GM10266 (cell line): ENCODE measurements at regions not wholly inside any gene's neighbourhood (a gene's known extent, or its start where the extent isn't known, plus 50 kb on each side); places are given as distances from the start of the nearest gene placed in this dataset.

ENCODE experiments used
- DNase-seq: peaks from one replicate; pipeline ENCODE4 v3.0.0; 2012; ENCODE audit errors: extremely low spot score
- TF ChIP-seq, protein P1 (sequence below): IDR thresholded peaks from 2 replicates; pipeline ENCODE4 v1.5.1; 2012; ENCODE audit warnings: mild to moderate bottlenecking, low read depth; ENCODE audit not compliant: control insufficient read depth, insufficient read depth; ENCODE audit errors: missing control alignments

DNA sequence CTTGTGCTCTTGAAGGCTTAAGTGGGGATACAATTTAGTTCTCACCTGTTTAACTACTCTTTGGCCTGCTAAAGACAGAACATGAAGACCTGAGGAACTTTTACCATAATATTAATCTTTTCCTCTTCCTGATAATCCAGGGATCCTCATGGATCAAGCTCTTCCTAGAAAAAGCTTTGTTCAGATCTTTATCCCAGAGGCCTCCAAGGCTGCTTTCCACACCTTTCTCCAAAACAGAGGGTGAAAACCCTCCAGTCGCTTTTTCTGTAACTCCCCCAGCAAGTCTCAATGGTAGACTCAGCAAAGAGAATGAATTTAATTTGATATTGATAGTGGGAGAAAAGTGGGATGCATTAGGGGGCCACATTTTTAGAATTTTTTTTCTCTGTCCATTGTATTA is 203.6 kb downstream of the CGGBP1 start:
- TF ChIP-seq, protein P1, sequence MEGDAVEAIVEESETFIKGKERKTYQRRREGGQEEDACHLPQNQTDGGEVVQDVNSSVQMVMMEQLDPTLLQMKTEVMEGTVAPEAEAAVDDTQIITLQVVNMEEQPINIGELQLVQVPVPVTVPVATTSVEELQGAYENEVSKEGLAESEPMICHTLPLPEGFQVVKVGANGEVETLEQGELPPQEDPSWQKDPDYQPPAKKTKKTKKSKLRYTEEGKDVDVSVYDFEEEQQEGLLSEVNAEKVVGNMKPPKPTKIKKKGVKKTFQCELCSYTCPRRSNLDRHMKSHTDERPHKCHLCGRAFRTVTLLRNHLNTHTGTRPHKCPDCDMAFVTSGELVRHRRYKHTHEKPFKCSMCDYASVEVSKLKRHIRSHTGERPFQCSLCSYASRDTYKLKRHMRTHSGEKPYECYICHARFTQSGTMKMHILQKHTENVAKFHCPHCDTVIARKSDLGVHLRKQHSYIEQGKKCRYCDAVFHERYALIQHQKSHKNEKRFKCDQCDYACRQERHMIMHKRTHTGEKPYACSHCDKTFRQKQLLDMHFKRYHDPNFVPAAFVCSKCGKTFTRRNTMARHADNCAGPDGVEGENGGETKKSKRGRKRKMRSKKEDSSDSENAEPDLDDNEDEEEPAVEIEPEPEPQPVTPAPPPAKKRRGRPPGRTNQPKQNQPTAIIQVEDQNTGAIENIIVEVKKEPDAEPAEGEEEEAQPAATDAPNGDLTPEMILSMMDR, result no peak
- DNase-seq, result no peak

DNA sequence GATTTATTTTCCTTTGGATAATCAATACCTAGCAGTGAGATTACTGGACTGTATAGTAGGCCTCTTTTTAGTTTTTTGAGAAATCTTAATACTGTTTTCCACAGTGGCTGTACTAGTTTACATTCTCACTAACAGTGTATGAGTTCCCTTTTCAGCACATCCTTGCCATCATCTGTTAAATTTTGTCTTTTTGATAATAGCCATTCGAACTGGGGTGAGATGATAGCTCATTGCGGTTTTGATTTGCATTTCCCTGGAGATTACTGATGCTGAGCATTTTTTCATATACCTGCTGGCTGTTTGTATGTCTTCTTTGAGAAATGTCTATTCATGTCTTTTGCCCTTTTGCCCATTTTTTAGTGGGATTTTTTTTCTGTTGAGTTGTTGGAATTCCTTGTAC is 210.8 kb downstream of the CGGBP1 start:
- no peak for DNase-seq
- TF ChIP-seq, protein P1, result no peak

DNA sequence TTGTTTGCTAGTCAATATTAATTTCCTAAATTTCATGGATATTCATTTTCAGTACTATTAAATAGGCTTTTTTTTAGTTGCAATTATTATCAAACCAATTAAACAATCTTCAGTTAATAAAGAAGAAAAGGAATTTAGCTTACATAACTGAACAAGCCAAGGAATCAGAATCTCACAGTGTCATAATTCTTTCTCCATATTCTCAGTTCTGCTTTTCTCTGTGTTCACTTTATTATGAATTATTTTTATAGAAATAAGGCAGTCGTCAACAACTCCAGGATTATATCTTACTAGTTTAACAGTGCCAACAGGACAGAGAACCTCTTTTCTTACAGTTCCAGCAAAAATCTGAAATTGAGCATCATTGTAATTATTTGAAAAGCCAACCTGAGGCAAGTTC is 221.7 kb downstream of the CGGBP1 start:
- no peak for DNase-seq
- TF ChIP-seq, protein P1, result no peak

DNA sequence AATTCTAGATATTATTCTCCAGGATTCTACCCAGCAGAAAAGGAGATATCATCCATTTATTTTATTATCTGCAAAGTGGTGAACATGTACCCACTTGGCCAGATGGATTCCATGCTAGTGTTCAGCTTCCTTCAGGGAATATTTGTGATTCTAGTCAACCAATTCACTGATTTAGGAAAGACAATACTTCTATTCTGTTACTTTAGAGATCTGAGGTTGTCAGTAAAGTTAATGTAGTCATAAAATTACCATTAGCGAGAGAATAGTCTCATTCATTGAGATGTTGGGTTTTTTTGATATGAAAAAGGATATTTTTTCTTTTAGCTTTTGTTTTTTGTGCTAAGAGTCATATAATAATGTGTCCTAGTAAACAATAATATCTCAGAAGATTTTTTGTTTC is 222.8 kb downstream of the CGGBP1 start:
- TF ChIP-seq, protein P1, result no peak

DNA sequence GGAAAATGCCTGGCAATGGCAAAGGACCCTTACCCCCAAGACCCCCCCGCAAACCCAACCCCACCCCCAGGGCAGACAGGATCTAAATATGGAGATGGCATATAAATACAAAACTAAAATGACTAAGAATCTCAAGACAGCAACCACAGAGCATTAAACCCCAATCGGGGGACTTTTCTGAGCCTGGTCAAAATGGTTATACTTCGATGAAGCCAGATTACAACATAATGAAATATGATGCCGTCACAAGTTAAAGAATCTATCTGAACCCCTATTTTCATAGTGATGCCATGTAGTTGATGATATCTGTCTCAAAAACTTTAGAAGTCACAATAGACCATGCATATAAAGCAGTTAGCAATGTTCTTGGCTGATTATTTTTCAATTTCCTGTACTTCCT is 223.6 kb downstream of the CGGBP1 start:
- TF ChIP-seq, protein P1, result no peak

More for the DNA sequence above, 222.8 kb downstream of the CGGBP1 start:
- no peak for DNase-seq

DNA sequence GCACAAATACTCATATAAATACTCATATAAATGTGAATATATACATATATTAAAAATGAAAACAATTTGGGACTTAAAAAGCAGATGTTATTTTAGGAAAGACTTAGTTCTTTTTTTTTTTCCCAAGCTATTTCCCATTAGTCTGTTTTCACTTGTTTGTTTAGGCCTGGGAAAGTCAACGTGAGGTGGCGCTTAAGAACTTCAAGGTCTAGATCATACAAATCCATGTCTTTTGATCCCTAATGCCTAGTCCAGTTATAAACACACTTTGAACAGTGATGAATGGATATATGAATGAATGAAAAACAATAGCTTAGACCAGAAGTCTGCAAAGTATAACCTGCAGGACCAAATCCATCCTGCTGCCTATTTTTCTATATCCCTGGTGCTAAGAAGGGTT is 224.5 kb downstream of the CGGBP1 start:
- DNase-seq, result no peak
- TF ChIP-seq, protein P1, result no peak

More for the DNA sequence above, 223.6 kb downstream of the CGGBP1 start:
- no peak for DNase-seq

DNA sequence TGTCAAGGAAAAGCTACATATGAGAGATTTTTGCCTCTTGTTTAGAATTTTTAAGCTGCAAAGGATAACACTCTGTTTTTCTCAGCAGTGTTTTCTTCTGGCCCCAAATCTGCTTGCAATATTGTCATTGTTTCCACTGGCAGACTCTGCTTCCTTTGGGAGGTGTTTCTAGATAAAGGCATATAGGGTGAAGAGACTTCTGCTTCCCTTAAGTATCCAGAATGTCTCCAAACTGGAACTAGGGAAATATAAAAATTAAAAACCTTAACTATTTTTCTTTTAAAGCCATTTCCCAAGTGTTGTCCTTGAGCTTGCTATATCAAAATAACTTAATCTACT is 225.8 kb downstream of the CGGBP1 start:
- no peak for DNase-seq
- TF ChIP-seq, protein P1, result no peak
